ENCODE measurements at regions not wholly inside any gene's neighbourhood (a gene's known extent, or its start where the extent isn't known, plus 50 kb on each side); places are given as distances from the start of the nearest gene placed in this dataset.

DNA sequence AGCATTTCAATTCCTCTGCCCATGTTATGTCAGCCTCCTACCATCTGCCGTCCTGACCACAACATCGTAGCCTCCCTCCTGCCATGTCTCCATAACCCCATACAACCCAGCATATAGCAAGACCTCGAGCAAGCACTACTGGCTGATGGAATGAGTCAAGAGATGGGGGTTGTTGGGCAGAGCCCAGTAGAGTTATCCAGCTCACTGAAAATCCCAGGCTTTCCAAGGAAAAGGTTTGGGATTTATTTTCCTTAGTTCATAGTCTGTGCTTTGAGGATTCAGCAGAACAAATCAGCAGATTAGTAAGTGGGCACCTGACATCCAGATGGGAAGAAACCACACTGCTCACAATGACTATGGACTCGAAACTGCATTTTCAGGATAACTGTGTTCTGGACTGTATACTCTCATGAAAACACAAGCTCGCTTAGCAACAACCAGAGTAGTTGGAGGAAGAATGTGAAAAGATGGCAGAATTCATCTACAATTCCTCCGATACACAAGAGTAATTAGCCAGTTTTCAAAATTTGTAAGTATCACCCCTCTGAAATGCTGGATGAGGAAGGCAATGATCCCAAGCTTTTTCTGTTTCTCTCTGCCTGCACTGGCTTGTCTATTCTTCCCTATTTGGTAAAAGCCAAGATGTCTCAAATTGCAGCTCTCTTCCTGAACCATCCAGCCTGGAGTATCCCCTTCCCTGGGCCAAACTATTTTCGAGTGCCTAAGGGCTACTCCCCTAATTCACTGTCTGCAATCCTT lies 186.2 kb upstream of the TBL1X start:
- peaks cover 13% of the 10 kb centered on the region; the same call in 1 of the 2 replicates for H3K4me1 Mint-ChIP-seq (ENCODE audit: low read depth)
- H3K27ac Mint-ChIP-seq, result peak overlapping the region; percentile 83
- H3K9me3 Mint-ChIP-seq, result no peaks in the 10 kb centered on the region
- TF ChIP-seq, protein P1, sequence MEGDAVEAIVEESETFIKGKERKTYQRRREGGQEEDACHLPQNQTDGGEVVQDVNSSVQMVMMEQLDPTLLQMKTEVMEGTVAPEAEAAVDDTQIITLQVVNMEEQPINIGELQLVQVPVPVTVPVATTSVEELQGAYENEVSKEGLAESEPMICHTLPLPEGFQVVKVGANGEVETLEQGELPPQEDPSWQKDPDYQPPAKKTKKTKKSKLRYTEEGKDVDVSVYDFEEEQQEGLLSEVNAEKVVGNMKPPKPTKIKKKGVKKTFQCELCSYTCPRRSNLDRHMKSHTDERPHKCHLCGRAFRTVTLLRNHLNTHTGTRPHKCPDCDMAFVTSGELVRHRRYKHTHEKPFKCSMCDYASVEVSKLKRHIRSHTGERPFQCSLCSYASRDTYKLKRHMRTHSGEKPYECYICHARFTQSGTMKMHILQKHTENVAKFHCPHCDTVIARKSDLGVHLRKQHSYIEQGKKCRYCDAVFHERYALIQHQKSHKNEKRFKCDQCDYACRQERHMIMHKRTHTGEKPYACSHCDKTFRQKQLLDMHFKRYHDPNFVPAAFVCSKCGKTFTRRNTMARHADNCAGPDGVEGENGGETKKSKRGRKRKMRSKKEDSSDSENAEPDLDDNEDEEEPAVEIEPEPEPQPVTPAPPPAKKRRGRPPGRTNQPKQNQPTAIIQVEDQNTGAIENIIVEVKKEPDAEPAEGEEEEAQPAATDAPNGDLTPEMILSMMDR (IDR thresholded peaks at IDR 0.05), result no peak
- peak overlapping the region; percentile 85 for H3K4me3 Mint-ChIP-seq
- peaks cover 3% of the 10 kb centered on the region for H3K27me3 Mint-ChIP-seq (ENCODE audit: insufficient read depth)
- no peaks in the 10 kb centered on the region for H3K36me3 Mint-ChIP-seq (ENCODE audit: low read depth)
- DNase-seq, result peak; percentile 0

GRCh38 chrX:9279234-9279544 lies 185.7 kb upstream of the TBL1X start:
- Mint-ChIP-seq H3K36me3 (ENCODE audit: low read depth) (no peaks in the 10 kb centered on the region), H3K4me1 (ENCODE audit: low read depth) (peaks cover 13% of the 10 kb centered on the region; the same call in 1 of the 2 replicates), H3K27ac (peak overlapping the region; percentile 83), H3K4me3 (peak overlapping the region; percentile 85), H3K27me3 (ENCODE audit: insufficient read depth) (peaks cover 3% of the 10 kb centered on the region), H3K9me3 (no peaks in the 10 kb centered on the region)
- DNase-seq, result no peak
- TF ChIP-seq, protein P1 (IDR thresholded peaks at IDR 0.05), result no peak

DNA sequence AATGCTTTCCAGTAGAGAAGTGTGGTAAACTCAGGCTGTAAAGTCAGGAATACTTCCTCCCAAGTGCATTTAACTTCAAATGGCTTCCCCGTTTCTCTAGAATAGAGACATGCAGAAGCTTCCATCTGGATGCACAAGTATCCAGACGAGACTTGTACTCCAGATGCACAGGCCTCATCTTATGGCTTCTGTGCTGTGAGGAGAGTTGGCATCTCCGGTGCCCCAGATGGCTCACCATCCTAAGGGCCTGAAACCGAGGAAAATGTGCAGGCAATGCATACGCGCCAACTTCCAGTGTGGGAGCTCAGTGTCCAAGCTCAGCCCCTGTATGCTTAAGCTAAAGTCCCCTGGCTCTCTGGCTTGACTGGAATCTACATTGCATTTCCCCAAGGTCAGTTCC lies 184.0 kb upstream of the TBL1X start:
- H3K4me1 Mint-ChIP-seq (ENCODE audit: low read depth), result peaks cover 13% of the 10 kb centered on the region; the same call in 1 of the 2 replicates
- no peak for DNase-seq
- H3K4me3 Mint-ChIP-seq, result no peak overlapping the region
- H3K9me3 Mint-ChIP-seq, result no peaks in the 10 kb centered on the region
- TF ChIP-seq, protein P1 (IDR thresholded peaks at IDR 0.05), result no peak
- H3K27me3 Mint-ChIP-seq (ENCODE audit: insufficient read depth), result peaks cover 3% of the 10 kb centered on the region
- no peaks in the 10 kb centered on the region for H3K36me3 Mint-ChIP-seq (ENCODE audit: low read depth)
- no peak overlapping the region for H3K27ac Mint-ChIP-seq

GRCh38 chrX:9282325-9282724 lies 182.5 kb upstream of the TBL1X start:
- no peak overlapping the region for H3K4me3 Mint-ChIP-seq
- peaks cover 3% of the 10 kb centered on the region for H3K27me3 Mint-ChIP-seq (ENCODE audit: insufficient read depth)
- no peaks in the 10 kb centered on the region for H3K9me3 Mint-ChIP-seq
- no peak overlapping the region for H3K27ac Mint-ChIP-seq
- H3K4me1 Mint-ChIP-seq (ENCODE audit: low read depth), result peaks cover 13% of the 10 kb centered on the region; the same call in 1 of the 2 replicates
- TF ChIP-seq, protein P1 (IDR thresholded peaks at IDR 0.05), result no peak
- DNase-seq, result no peak
- no peaks in the 10 kb centered on the region for H3K36me3 Mint-ChIP-seq (ENCODE audit: low read depth)

- no peaks in the 10 kb centered on the region for H3K4me1 Mint-ChIP-seq (ENCODE audit: low read depth)
- no peaks in the 10 kb centered on the region for H3K9me3 Mint-ChIP-seq
- peaks cover 2% of the 10 kb centered on the region for H3K27me3 Mint-ChIP-seq (ENCODE audit: insufficient read depth)
- no peak for DNase-seq
- TF ChIP-seq, protein P1 (IDR thresholded peaks at IDR 0.05), result no peak
- no peaks in the 10 kb centered on the region for H3K36me3 Mint-ChIP-seq (ENCODE audit: low read depth)
- H3K27ac Mint-ChIP-seq, result no peak overlapping the region
- no peak overlapping the region for H3K4me3 Mint-ChIP-seq
These were observed 179.5 kb upstream of the TBL1X start for GRCh38 chrX:9285342-9285771.
